Transverse colon (tissue), 4 donors: ENCODE measurements at regions not wholly inside any gene's neighbourhood (a gene's known extent, or its start where the extent isn't known, plus 50 kb on each side); places are given as distances from the start of the nearest gene placed in this dataset.

Experiments
- DNase-seq: peaks from one replicate; pipeline ENCODE4 v3.0.0-alpha.2; 2019
- H3K27ac ChIP-seq, 4 donors: fragments of 200-600 bp; sonication (generic); 2 replicates each; pipeline ENCODE4 v1.5.1; 2016 to 2018; ENCODE audit warnings: inconsistent platforms in 4 of 4
- H3K27me3 ChIP-seq: fragments of 200-600 bp; sonication (generic); 2 replicates; pipeline ENCODE4 v1.5.1; 2017; ENCODE audit warnings: inconsistent platforms
- H3K36me3 ChIP-seq, 4 donors: fragments of 200-600 bp; sonication (generic); 2 replicates each; pipeline ENCODE4 v1.5.1; 2017 to 2019; ENCODE audit warnings: inconsistent platforms in 4 of 4
- H3K4me1 ChIP-seq, 4 donors: fragments of 200-600 bp; sonication (generic); 2 replicates each; pipeline ENCODE4 v1.5.1; 2017 to 2020; ENCODE audit warnings: inconsistent platforms in 4 of 4
- H3K4me3 ChIP-seq, 4 donors: fragments of 200-600 bp; sonication (generic); 1 replicate in 1 of 4; 2 replicates in 3 of 4; pipeline versions ENCODE4 v1.5.1 to v1.6.1; 2017 to 2019; ENCODE audit warnings: inconsistent platforms in 4 of 4
- H3K9me3 ChIP-seq, 2 donors: fragments of 200-600 bp; sonication (generic); 2 replicates each; pipeline ENCODE4 v1.5.1; 2017 to 2019; ENCODE audit warnings: inconsistent platforms in 2 of 2
- CTCF ChIP-seq, 5 experiments: fragments of 200-600 bp in 3 of 5; fragments of 450-650 bp in 2 of 5; sonication (generic) in 3 of 5; IDR thresholded peaks; 1 replicate in 2 of 5; 2 replicates in 3 of 5; pipeline ENCODE4 v1.5.1; 2016 to 2017; ENCODE audit warnings: antibody characterized with exemption in 5 of 5, inconsistent platforms in 3 of 5, mild to moderate bottlenecking in 2 of 5, moderate library complexity in 1 of 5
- EP300 ChIP-seq: sonication (generic); formaldehyde crosslinking; IDR thresholded peaks from one replicate; pipeline ENCODE4 v1.6.1; 2017; ENCODE audit warnings: antibody characterized with exemption, low read depth
- POLR2A ChIP-seq: fragments of 450-650 bp; IDR thresholded peaks from one replicate; pipeline ENCODE4 v1.6.1; 2016; ENCODE audit warnings: antibody characterized with exemption, mild to moderate bottlenecking, moderate library complexity
- POLR2AphosphoS5 ChIP-seq, 3 donors: sonication (generic); formaldehyde crosslinking; IDR thresholded peaks; one replicate each; pipeline ENCODE4 v1.6.1; 2016; ENCODE audit warnings: antibody characterized with exemption in 3 of 3
- WGBS, 2 donors: methylation state at CpG; one replicate each; pipeline ENCODE4 v1.1.5; 2018; ENCODE audit warnings: low coverage in 1 of 2; 5-methylcytosine and 5-hydroxymethylcytosine counted together
- in situ Hi-C, 4 donors: fragments of 200-750 bp; cut with MboI; loops; one replicate each; pipeline versions ENCODE4 v1.15.0 to v1.15.1; 2017; ENCODE audit warnings: low sequenced_read_pairs in 3 of 4, low pct_ligation_motif_present in 1 of 4, low pct_unique_long_range_greater_than_20kb in 1 of 4
- intact Hi-C: fragments of 100-400 bp; cut with DNase I; formaldehyde crosslinking; loops from one replicate; pipeline ENCODE4 v1.15.1; 2023; ENCODE audit warnings: low total_unique reads

- H3K9me3 ChIP-seq: no peaks in the 10 kb centered on the region
- DNase-seq: no peak
- intact Hi-C loops: no loop called here
- 80 to 81% methylated on average over 3 to 4 of the region's 4 CpGs for WGBS, 2 donors
- in situ Hi-C loops: no loop called here
- TF ChIP-seq POLR2A: no peak
- TF ChIP-seq EP300: no peak
- no peaks in the 10 kb centered on the region for H3K4me1 ChIP-seq
- no peak overlapping the region for H3K4me3 ChIP-seq
- no peaks in the 10 kb centered on the region for H3K36me3 ChIP-seq
- H3K27me3 ChIP-seq: no peaks in the 10 kb centered on the region
- H3K27ac ChIP-seq: no peak overlapping the region
Observed at GRCh38 chr6:131451321-131452144, 121.5 kb upstream of the ARG1 start.

GRCh38 chr6:131453803-131454202 lies 119.2 kb upstream of the ARG1 start:
- Histone ChIP-seq H3K4me1 (no peaks in the 10 kb centered on the region), H3K9me3 (no peaks in the 10 kb centered on the region), H3K27me3 (no peaks in the 10 kb centered on the region), H3K27ac (no peak overlapping the region), H3K4me3 (no peak overlapping the region), H3K36me3 (no peaks in the 10 kb centered on the region)
- TF ChIP-seq POLR2A (no peak), EP300 (no peak), POLR2AphosphoS5 (IDR thresholded peaks at IDR 0.05) (no peak), CTCF (IDR thresholded peaks at IDR 0.05) (no peak)
- in situ Hi-C loops: no loop called here
- intact Hi-C loops: no loop called here
- DNase-seq: no peak
- 36 to 44% methylated on average over 2 of the region's 2 CpGs for WGBS, 2 donors

- Histone ChIP-seq H3K27me3 (no peaks in the 10 kb centered on the region), H3K4me3 (no peak overlapping the region), H3K27ac (no peak overlapping the region), H3K9me3 (no peaks in the 10 kb centered on the region), H3K36me3 (no peaks in the 10 kb centered on the region), H3K4me1 (peaks cover 0 to 4% (median 4%) of the 10 kb centered on the region in 4 donors)
- no peak for TF ChIP-seq EP300
- no peak for TF ChIP-seq CTCF (IDR thresholded peaks at IDR 0.05)
- no peak for TF ChIP-seq POLR2A
- TF ChIP-seq POLR2AphosphoS5 (IDR thresholded peaks at IDR 0.05): no peak
- in situ Hi-C loops: no loop called here
- intact Hi-C loops: no loop called here
- 57 to 60% methylated on average over 1 to 5 of the region's 5 CpGs for WGBS, 2 donors
- DNase-seq: no peak
Observed at GRCh38 chr6:131456565-131456964, 116.5 kb upstream of the ARG1 start.

GRCh38 chr6:131459005-131459404 lies 114.0 kb upstream of the ARG1 start:
- in situ Hi-C loops (no loop called here), intact Hi-C loops (no loop called here)
- H3K27me3 ChIP-seq: no peaks in the 10 kb centered on the region
- TF ChIP-seq EP300 (no peak), CTCF (IDR thresholded peaks at IDR 0.05) (no peak), POLR2A (no peak), POLR2AphosphoS5 (IDR thresholded peaks at IDR 0.05) (no peak)
- peaks cover 0 to 4% (median 4%) of the 10 kb centered on the region in 4 donors for H3K4me1 ChIP-seq
- no peak overlapping the region for H3K4me3 ChIP-seq
- H3K9me3 ChIP-seq: no peaks in the 10 kb centered on the region
- no peak for DNase-seq
- H3K27ac ChIP-seq: no peak overlapping the region
- no peaks in the 10 kb centered on the region for H3K36me3 ChIP-seq

- 54 to 56% methylated on average over 6 of the region's 6 CpGs for whole genome bisulfite sequencing, 2 donors
- TF ChIP-seq POLR2A: no peak
- no peak for TF ChIP-seq POLR2AphosphoS5 (IDR thresholded peaks at IDR 0.05)
- no peak for TF ChIP-seq EP300
- TF ChIP-seq CTCF (IDR thresholded peaks at IDR 0.05): no peak
- no peak for DNase-seq
- H3K4me1 ChIP-seq: peaks cover 0 to 4% (median 4%) of the 10 kb centered on the region in 4 donors
- no peaks in the 10 kb centered on the region for H3K27me3 ChIP-seq
- in situ Hi-C loops (no loop called here), intact Hi-C loops (no loop called here)
- no peak overlapping the region for H3K27ac ChIP-seq
- H3K36me3 ChIP-seq: no peaks in the 10 kb centered on the region
- no peaks in the 10 kb centered on the region for H3K9me3 ChIP-seq
- H3K4me3 ChIP-seq: no peak overlapping the region
Observed at GRCh38 chr6:131460614-131461000, 112.4 kb upstream of the ARG1 start.
